GM18499 (cell line): ENCODE measurements at regions not wholly inside any gene's neighbourhood (a gene's known extent, or its start where the extent isn't known, plus 50 kb on each side); places are given as distances from the start of the nearest gene placed in this dataset.
"Not testable (repeated sequence)": the region's sequence is repeated elsewhere in the genome, so short reads cannot be mapped to it uniquely, and the experiment has no call there.

Source experiments
- ATAC-seq: cut with Tn5 transposase; IDR thresholded peaks from one replicate; pipeline ENCODE4 v1.9.1; 2021; ENCODE audit warnings: moderate number of reproducible peaks; ENCODE audit not compliant: insufficient read depth, unreplicated experiment

DNA sequence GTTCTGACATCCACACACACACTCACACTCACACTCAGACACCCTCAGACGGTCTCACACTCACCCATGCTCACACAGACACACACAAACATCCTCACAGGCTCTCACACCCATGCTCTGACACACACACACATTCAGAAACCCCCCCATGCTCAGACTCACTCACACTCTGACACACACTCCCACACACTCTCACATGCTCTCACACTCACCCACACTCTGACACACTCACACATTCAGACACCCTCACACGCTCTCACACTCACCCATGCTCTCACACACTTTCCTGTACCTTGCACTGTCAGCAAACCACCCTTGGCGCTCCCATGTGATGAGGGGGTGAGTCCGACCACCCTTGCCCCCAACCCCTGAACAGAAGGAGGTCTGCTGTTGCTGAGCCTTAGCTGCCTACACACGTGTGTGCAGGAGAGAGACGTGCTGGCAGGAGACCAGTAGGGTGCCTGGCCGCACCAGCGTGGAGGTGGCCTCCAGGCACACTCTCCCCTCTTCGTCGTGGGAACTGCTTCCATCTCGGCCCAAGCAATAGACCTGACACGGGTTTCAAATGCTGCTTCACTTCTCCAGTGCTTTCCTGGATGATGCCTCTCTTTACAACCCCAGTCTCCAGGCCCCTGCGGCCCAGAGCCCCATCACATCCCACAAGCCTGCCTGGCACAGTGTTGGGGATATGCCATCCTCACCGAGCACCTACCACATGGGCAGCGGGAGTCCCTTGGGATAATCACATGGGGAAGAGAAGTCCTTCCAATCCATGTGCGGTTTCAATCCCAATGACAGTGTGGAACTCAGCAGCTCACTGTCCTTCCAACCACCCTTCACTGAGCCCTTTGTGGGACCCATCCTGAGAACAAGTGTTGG is 267.8 kb upstream of the FOXF1 start:
- ATAC-seq = no peak

DNA sequence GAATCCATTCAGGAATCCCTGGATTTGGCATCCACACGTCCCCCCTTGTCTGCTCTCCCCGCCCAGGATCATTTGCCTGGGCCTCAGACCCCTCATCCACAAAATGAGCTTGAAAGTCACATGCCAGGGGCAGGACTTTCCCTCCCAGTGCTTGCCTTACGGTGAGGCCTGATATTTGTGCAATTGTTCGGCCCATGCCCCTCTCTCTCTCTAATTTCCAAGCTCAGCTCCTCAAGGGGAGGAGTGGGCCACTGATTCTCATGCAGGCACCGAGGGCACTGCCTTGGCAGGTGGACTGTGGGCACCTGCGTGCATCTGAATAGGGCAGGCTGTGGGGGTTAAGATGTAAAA is 267.2 kb upstream of the FOXF1 start:
- no peak for ATAC-seq

DNA sequence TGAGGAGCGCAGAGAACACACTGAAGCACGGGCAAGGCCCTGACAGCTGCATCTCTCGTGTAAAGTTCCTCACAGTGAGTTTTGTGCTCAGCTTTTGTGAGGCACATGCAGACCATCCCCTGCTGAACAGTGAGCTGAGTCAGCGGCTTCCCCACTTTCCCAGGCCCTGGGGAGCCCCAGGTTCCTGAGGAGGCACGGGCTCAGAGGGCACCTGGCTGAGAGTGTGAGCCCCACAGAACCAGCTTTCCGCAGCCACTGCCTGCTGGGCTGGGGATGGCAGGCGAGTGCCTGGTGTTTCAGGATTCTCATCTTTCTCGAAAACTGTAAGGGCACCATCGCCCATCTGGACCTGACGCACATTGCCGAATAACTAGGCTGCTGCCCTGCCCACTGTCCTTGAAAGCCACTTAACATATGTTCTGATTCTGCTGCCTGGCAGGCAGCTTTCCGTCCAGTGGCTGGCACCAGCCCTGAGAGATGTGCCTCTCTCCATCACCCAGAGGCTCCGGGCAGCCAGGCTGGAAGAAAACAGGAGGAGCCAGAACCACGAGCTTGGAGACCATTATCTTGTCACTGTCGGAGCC is 266.7 kb upstream of the FOXF1 start:
- no peak for ATAC-seq

DNA sequence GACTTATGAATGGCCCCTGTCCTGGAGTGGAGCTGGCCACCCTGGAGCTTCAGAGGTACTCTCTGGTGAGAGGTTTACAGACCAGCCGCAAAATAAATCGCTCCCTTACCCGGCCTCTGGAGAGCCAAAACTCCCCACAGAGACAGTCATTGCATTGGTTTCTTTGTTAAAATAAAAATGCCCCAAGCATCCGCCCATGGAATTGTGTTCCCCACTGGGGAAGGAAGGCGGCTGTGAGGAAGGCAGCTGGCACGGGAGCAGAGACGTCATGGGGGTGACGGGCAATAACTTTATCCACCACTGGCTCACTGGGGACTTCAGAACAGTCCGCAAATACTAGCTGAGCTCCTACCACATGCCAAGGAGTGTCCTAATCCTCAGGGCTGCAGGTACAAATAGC is 266.2 kb upstream of the FOXF1 start:
- no peak for ATAC-seq

DNA sequence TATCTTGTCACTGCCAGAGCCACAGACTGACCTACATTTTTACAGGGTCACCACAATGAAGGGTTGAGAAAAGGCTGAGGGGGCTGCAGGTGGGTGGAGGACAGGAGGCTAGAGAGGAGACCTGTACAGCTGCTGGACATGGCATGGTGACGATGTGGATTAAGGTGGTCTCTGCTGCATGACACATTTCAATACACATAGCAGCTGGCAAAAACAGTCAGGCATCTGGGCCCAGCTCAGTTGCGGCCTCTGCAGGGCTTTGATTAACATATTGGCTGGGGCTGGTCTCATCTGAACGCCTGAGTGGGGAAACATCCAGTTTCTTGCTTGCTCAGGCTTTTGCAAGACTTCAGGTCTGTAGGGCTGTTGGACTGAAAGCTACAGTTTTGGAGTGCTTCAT is 265.4 kb upstream of the FOXF1 start:
- no peak for ATAC-seq

DNA sequence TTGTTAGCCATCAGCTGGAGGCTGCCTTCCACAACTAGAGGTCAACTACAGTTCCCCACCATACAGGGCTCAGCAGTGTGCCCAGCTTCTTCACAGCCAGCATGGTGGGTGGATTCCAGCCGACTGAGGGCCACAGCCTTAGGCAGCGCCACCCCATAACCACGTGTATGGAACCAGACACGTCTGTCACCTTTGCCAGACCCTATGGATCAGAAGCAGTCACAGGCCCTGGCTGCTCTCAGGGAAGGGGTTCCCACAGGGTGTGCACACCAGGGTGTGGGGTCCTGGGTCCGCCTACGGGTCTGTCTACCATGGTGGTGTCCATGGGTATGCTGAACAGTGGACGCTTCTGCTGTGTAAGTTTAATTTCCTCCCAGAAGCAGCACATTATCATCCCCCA is 265.0 kb upstream of the FOXF1 start:
- no peak for ATAC-seq

DNA sequence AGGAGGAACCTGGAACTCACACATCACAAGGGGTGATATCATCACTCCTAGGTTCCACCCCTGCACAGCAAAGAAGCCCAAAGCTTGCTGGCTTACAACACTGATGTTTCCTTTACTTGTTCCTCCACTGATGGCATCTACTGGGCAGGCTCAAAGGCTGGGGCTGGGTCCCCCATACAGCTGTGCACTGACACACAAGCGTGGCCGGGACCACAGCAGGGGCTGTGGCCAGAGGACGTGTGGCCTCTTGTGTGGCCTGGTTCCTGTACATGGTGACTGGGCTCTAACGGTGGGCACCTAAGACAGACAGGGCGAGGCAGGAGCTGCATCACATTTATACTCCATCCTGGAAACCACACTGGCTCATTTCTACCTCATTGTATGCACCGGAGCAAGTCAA is 264.4 kb upstream of the FOXF1 start:
- no peak for ATAC-seq

DNA sequence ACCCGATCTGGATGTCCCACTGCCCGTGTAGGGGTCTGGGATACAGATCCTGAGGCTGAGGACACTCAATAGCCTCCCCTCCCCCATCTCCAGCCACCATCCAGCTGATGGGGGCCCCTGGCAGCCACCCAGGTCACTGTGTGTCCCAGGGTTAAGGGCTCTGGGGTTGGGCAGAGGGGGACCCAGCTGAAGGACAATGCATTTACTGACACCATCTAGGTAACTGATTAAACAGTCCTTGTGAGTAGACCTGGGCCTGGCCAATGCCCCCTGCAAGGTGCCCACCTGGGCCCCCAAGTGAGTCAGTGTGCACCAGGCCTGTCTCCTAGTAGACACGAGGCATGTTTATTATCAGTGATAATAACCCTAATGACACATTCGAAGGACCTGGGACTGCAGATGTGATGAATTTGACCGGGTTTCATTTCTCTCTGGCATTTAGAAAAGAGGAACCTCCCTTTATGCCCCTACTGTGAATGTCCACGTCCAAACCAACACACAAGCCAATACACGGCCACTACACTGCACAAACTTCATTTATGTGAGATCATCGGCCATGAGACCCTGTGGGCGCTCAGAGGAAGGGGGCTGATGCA is 261.9 kb upstream of the FOXF1 start:
- ATAC-seq = no peak

DNA sequence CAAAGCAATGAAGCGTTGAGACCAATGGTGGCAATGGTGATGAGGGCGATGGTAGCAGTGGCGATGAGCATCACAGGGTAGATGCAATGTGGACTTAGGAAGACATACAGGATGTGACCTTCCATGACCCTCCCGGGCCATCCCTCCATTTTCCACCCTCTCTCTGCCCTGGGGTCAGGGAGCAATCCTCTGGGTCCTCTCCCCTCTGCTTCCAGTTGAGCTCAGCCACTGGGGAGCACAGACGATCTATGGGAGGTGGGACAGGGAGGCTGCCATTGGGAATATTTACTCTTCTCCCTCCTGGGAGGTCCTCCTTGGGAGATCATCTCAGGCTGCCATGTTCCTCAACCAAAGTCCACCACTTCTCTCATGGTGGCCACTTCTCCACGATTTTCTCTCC is 260.7 kb upstream of the FOXF1 start:
- no peak for ATAC-seq

DNA sequence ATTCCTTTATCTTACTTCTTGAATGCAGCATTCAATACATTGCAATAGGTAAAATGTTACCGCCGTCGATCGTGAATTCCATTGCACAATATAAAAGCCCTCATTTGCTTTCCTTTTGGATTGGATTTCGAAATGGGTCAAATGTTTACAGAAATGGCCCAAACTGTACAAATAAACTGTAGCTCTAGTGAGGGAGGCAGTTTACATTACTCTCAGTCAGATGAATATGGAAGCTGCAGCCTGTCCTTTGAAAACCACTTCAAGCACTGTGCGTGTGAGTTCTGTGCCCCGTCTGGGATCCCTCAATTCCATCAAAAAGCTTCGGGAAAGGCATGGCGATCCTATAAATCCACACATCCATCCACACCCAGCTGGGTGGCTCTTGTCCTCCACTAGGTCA is 258.6 kb upstream of the FOXF1 start:
- ATAC-seq = no peak

DNA sequence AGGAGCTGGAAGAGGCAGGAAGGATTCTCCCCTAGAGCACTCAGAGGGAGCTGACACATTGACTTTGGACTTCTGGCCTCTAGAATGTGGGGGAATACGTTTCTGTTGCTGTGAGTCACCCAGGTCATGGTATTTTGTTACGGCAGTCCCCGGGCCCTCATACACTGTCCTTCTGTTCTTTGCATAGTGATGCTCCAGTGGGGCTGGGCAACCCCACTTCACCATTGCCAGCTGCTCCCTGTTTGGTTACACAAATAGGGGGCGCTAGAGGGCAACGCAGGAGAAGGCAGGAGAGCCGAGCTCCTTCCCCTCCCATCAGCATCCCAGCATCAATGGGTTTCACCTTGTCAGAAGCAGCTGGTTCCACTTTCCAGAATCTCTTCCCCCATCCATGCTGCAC is 257.7 kb upstream of the FOXF1 start:
- ATAC-seq = no peak

DNA sequence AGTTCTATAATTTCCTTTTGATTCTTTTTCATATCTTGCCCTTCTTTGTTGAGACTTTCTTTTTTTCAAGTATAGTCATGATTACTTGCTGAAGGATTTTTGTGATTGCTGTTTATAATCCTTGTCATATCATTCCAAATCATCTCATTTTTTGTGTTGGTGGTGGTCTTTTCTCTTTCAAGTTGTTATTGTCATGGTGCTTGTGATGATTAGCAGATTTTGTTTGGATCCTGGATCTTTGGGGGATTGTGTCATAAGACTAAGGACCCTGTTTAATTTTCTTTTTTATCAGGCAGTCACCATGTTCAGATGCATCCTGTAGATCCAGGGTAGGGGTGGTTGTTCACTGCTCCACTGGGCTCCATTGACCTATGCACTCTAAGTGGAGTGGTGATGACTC is 254.4 kb upstream of the FOXF1 start:
- ATAC-seq = no peak

DNA sequence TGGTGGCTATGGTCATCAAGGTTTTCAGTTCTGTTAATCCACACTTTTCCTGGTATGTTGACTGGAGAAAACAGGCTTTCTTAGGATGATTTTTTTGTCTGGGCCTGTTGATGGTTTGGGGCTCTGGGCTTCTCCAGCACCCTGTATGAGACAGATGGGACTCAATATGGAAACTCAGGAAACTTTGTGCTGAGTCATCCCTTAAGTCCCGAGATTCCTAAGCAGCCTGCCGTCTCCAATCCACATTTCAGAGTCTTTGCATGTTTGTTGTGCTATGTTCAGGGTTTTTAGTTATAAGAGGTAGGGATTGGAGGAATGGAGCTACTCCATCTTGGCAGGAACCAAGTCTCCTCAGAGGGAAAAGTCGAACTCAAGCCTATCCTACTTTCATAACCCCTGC is 253.3 kb upstream of the FOXF1 start:
- ATAC-seq = no peak

DNA sequence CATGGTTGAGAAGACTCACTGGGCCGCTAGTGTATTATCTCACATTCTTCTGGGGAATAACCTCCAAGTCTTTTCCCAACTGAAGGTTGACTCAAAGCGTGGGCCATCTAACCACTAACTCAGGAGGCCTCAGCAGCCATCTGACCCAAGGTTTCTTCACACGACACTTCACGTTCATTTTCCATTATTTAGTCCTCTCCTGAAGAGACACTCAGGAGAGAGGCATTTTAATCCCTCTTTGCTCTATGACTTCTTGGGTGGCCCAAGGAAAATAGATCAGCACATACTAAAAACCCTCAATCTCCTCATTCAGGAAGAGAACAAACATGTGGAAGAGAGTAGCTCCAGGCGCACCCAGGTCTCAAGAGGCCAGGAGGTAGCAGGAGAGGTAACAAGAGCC is 252.8 kb upstream of the FOXF1 start:
- no peak for ATAC-seq

DNA sequence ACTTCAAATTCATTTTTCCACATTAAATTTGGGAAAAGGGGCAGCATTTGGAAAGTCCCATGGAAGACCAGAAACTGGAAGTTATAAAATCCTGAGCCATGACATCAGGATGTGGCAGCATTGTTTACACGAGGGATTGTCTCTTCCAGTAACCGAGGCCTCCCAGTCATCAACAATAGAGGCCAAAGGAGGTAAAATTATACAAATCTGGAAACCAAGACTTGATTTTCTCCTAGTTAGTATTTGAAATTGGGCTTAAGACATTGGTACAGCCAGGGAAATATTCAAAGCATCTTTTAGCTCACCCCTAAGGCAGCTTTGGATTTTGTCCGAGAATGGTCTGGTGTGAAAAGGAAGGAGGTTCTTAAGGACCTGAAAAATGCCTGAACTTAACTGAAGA is 251.6 kb upstream of the FOXF1 start:
- ATAC-seq = no peak

DNA sequence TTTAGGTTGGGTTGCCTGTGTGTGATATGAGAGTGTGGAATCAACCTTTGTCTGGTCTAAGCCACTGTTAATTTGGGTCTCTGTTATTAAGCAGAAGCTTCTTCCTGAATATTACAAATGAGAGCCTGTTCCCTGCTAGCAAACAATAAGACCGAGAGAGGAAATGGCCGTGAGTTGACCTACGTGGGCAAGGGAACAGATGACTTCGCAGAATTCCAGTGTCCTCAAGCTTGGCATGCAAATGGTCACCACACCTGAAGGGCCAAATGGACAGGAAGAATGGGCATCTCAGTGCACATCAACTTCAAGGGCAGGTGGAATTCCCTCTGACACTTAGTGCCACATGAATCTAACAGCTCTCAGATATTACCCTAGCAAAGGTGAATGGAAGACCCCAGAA is 250.8 kb upstream of the FOXF1 start:
- ATAC-seq = no peak

DNA sequence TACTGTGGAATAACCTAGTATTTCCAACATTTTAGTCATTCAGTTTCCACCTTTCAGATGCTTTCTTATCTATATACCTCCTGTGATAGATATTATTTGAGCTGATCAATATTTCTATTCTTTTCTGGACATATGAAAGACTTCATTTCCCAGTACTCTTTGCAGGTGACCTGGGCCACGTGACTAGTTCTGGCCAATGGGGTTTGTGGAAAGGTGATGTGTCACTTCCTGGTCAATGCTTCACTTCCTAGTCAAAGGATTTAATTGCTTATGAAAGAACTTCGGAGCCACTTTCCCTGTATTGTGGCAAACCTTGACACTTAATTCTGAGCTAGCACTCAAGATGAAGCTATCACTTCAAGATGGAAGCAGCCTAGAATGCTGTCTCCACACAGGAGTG is 248.9 kb upstream of the FOXF1 start:
- no peak for ATAC-seq

DNA sequence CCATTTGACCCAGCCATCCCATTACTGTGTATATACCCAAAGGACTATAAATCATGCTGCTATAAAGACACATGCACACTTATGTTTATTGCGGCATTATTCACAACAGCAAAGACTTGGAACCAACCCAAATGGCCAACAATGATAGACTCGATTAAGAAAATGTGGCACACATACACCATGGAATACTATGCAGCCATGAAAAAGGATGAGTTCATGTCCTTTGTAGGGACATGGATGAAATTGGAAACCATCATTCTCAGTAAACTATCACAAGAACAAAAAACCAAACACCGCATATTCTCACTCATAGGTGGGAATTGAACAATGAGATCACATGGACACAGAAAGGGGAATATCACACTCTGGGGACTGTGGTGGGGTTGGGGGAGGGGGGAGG is 242.7 kb upstream of the FOXF1 start:
- ATAC-seq = not testable (repeated sequence)

DNA sequence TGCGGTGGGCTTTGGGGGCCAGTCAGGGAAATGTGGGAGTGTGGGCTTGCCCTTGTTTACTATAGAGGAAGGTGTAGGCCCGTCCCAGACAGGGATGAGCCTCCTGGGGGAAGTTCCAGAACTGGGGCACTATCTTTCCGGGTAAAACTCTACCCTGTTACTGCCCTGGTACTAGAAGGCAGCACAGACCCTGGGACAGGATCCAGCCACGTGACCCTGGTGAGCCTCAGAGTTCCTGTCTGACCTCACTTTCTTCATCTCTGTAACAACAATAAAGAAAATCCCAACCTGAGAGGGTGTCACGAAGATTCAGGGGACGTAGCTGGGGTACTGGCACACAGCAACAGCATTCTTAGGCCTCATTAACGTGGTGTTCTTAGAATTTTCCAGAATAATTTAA is 239.6 kb upstream of the FOXF1 start:
- no peak for ATAC-seq

DNA sequence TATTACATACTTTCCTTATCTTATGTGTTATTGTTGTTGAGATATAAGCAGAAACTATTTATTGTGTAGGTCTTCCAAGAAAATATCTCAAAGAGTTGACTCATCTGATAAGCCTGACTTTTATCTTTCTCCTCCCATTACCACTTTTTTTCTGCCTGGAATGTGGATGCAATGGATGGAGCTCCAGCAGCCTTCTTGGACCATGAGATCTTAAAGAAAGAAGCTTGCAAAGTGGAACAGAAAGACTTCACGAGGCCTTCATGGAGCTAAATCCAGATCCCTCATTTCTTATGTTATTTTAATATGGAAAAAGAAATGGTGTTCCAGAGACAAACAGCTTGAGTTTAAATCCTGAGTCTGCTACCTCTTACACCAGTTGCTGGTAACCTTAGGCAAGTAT is 237.6 kb upstream of the FOXF1 start:
- no peak for ATAC-seq

DNA sequence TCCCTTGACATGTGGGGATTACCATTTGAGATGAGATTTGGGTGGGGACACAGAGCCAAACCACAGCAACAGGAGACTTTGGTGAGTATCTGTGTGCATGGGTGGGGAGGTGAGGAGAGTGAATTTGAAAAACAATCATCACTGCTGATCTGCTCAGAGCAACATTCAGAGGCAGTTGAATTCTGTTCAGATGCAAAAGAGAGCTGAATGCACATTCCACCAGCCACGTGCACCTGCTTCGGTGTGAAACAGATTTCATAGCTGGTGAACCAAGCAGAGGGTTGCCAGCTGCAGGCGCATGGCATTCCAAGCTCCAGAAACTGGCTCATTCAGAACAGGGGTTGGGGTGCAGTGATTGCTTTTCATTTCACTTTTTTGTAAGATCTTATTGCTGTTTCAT is 233.1 kb upstream of the FOXF1 start:
- ATAC-seq = no peak

DNA sequence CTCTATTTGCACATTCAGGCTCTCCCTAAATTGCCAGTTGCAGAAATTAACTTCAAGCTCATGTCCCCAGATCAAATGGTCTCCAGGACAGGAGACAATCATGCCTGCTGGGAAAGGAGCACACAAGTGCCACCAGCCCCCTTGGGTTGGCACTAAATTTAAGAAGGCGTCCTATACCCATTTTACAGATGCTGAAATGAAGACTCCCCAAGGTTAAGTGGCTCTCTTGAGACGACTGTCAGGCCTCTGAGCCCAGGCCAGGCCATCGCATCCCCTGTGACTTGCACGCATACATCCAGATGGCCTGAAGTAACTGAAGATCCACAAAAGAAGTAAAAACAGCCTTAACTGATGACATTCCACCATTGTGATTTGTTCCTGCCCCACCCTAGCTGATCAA is 232.5 kb upstream of the FOXF1 start:
- ATAC-seq = not testable (repeated sequence)
